HG03342 (cell line): ENCODE measurements at regions not wholly inside any gene's neighbourhood (a gene's known extent, or its start where the extent isn't known, plus 50 kb on each side); places are given as distances from the start of the nearest gene placed in this dataset.

Experiments
- ATAC-seq: cut with Tn5 transposase; IDR thresholded peaks from one replicate; pipeline ENCODE4 v1.9.1; 2021; ENCODE audit warnings: mild to moderate bottlenecking, moderate library complexity; ENCODE audit not compliant: unreplicated experiment

DNA sequence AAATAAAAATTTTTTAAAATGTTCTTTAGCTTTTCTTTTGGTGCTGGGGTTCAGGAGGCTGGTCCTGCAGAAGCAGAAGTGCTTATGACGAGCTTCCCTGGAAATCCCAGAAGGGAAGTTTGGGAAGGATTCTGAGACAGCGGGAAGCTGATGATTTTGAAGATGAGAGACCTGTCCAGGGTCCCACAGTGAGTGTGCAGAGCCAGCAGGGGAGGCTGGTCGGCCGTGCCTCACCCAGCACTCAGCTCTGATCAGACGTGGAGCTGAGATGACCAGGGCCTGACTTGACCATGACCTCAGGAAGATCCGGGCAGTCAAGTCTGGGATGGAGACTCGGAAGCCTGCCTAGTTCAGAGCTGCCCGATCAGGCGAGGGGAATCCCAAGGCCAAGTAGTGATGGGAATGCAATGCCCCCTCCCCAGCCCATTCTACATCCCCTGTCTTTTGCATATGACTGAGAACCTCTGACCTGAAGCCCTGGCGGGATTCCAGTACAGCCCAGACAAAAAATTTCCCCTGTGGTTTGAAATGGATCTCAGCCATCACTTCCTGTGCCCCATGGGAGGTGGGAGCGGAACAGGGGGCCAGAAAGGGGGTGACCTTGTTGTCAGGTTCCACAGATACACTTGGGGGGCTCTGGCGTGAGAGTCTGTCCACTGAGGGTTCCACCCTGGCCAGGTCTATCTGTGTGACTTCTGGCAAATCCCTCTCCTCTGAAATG lies 96.8 kb upstream of the RUNX3 start:
- ATAC-seq: no peak

- ATAC-seq: no peak
Measured at GRCh38 chr1:25026304-25026703, 96.2 kb upstream of the RUNX3 start.

GRCh38 chr1:25024615-25025350 lies 94.7 kb upstream of the RUNX3 start:
- no peak for ATAC-seq

GRCh38 chr1:25023826-25024225 lies 93.8 kb upstream of the RUNX3 start:
- ATAC-seq: no peak

DNA sequence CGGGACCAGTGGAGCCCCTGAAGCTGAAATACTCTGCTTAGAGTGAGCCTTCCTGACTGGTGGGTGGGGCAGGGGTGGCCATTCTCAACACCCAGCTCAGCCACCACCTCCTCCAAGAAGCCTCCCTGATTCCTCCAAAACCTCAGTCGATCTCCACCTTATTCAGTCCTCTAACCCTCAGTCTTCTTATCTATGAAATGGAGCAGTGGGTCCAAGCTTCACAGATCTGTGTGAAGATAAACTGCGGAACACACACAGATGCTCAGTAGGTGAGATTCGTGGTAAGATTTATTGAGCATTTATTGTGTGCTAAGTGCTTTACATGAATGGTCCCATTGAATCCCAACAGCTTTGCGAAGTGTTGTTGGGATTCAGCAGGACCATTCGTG lies 93.1 kb upstream of the RUNX3 start:
- no peak for ATAC-seq

- ATAC-seq: peak; percentile 69
Measured at GRCh38 chr1:25022361-25023189, 92.5 kb upstream of the RUNX3 start.

GRCh38 chr1:25021591-25022215 lies 91.6 kb upstream of the RUNX3 start:
- no peak for ATAC-seq

- no peak for ATAC-seq
Measured at GRCh38 chr1:25020851-25021590, 90.9 kb upstream of the RUNX3 start.

DNA sequence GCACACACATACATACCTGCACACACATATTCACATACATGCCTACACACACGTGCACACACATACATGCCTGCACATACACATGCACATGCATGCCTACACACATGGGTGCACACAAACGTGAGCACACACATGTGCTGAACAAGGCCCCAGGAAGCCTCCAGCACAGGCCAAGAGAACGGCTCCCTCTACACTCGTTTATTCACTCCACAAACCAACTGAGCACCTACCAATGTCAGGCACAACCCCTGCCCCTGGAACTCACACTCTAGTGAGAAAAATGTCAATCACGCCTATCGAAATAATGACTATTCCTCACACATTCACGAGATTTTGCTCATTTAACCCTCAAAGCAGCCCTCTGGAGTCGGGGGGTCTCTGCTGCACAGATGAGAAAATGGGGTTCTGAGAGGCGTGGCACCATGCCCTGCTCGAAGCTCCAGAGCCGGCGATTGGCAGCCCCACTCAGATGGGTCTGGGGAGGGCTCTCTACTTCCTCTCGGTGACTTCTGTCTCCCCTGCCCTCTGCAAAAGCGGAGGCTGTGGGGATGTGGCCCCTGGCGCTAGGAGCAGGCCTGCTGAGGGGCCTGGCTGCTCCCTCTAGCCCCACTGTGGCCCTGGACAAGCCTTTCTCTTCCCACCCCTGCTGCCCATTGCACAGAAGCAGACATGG lies 90.2 kb upstream of the RUNX3 start:
- ATAC-seq: no peak

DNA sequence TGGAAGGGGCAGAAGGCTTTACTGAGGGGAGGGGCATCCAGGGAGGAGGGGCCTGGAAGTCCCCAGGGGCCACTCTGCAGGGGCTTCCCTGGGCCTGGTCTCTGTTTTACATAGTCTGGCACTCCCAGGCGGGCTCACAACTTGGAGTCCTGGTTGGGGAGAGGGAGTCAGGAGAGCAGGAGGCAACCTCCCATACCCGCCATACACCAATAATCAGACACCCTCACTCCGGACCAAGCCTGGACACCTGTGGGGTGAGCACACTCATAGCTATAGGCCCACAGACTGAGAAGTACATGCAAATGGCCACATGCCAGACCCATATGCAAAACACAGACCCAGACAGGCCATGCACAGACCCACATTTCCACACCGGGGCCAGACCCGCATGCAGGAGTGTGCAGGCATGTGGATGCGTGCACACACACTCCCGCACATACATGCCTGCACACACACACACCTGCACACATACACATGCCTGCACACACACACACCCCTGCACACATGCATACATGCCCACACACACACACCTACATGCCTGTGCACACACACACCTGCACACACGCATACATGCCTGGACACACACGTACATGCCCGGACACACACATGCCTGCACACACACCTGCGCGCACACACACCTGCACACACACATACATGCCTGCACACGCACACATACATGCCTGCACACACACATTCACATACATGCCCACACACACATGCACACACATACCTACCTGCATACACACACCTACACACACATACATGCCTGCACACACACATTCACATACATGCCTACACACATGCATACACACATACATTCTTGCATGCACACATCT lies 89.5 kb upstream of the RUNX3 start:
- peak; percentile 38 for ATAC-seq

DNA sequence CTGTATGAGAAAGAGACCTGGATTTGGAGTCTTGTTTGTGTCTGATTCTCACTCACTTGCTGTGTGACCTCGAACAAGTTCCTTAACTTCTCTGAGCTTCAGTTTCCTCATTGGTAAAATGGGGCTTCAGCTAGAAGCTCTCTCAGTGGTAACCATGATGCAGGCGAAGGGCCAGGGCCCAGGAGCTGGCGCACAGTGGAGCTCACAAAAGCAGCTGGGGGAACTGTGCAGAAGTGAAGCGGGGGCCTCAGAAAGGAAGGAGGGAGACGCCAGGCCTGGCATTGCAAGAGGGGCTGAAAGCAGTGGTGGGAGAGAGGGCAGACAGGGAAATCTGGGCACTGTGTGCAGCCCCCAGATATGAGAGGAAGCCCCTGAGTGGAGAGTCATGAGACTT lies 88.9 kb upstream of the RUNX3 start:
- no peak for ATAC-seq

- ATAC-seq: no peak
Measured at GRCh38 chr1:25018110-25018735, 88.1 kb upstream of the RUNX3 start.

DNA sequence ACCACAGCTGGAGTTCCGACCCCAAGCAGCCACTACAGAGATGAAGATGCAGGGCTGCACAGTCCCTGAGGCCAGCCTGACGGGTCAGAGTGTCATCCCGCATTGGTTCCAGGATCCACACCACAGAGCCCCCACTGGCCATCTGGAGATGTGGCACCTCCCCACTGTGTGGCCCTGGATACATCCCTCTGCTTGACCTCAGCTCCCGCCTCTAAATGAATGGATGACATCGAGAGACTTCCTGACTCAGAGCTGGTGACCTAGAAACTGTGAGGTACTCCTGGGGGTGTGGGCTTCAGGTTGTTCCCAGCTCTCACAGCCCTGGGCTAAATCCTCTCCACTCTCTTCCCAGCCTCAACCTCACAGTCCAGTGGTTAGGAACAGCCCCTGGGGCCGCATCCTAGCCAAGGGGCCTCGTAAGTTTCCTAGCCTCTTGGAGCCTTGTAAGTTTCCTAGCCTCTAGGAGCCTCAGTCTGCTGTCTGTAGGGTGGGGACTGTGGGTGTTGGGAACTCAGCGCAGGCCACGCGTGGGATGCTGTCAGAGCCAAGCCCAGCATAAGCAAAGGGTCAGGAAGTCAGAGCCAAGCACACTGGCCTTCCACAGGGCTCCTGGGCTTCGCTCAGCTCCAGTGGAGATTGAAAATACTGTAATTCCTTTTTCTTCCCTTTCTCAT lies 87.5 kb upstream of the RUNX3 start:
- no peak for ATAC-seq

DNA sequence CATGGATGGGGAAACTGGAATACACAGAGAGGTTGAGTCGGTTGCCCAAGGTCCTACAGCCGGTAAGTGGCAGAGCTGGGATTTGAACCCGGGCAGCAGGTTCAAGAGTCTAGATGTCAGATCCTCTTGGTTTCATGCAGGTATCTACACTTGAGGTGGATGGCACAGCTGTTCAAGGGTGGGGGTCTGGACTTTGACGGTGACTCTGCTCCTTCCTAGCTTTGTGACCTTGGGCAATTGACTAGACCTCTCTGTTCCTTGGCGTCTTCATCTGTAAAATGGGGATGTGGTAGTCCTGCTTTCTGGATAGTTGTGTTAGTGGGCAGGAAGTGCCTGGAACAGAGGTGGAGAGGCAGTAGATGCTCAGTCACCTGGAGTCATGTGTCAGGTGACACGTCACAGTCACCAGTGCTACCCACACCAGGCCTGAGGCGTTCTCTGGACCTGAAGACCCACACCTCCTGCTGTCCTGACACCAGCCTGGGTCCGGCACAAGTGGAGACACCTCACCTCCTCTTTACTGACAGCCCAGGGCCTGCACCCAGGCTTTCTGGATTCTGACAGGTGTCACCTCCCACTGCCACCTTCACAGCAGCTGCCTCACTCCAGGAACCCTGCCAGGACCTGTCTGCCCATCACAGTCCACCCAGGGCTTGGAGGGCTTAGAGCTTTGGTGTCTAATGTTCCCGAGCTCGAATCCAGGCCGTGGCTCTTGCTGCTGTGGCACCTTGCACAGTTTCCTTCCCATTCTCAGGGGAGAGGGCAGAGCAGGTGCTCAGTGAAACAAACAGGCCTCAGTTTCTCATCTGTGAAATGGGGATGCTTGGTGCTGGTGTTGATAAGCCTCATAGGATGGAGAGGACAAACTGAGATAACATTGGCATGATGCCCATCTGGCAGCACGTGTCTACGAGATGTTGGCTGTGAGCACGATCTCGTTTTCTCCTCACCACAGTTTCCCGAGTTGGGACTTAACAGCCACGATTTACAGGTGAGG lies 83.2 kb upstream of the RUNX3 start:
- no peak for ATAC-seq

- no peak for ATAC-seq
Measured at GRCh38 chr1:25011943-25012638, 82.0 kb upstream of the RUNX3 start.

DNA sequence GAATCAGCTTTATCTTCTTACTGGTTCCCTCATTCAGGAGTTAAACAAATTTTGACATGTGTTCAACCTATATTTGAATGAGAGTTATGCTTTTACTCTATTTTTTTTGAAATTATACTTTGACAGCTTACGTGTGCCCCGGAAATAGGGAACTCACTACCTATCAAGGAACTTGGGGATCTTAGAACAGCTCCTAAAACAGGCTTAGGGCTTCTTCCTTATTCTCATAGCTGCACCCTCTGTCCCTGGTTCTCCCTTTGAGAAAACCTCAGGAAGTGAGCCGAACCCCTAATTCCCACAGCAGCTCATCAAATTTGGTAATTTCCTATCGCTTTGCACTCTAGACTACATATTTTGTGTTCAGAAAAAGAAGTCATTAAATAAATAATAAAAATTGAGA lies 81.2 kb upstream of the RUNX3 start:
- no peak for ATAC-seq
